ENCODE measurements at regions not wholly inside any gene's neighbourhood (a gene's known extent, or its start where the extent isn't known, plus 50 kb on each side); places are given as distances from the start of the nearest gene placed in this dataset.

DNA sequence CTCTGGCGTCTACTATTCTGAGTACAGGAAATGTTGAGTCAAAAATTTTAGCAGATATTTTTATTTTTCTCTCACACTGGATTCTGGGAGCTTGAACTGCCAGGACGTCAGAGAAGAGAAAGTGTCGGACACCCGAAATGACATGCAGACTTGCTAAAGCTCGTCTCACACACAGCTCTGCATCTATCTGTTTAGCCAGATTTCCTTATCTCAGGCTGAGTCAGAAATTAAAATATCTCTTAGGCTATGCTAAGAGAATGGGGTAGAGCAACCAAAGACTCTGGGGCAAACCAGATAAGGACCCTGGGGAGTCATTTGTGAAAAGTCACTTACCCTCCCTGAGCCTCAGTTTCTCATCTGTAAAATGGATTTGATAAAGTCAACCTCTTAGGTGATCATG, 1124.1 kb downstream of the VRK1 start:
- H2AFZ ChIP-seq: no peak overlapping the region
- H3K4me1 ChIP-seq (ENCODE audit: insufficient read depth): no peaks in the 10 kb centered on the region
- in situ Hi-C loops (cut with MboI): no loop called here
- TF ChIP-seq EZH2 (IDR thresholded peaks at IDR 0.05; ENCODE audit: insufficient read depth, poor library complexity, severe bottlenecking) (no peak), EZH2phosphoT487 (IDR thresholded peaks at IDR 0.05; ENCODE audit: insufficient read depth, low read depth) (no peak)
- H3K4me3 ChIP-seq: no peak overlapping the region
- no peaks in the 10 kb centered on the region for H3K9me3 ChIP-seq (ENCODE audit: low read depth)
- no peaks in the 10 kb centered on the region for H3K27me3 ChIP-seq (replicated peaks; ENCODE audit: insufficient read depth)
- no peaks in the 10 kb centered on the region for H3K9me2 ChIP-seq (ENCODE audit: insufficient read depth)
- H3K4me2 ChIP-seq (ENCODE audit: unreplicated experiment): no peak overlapping the region
- DNase-seq: no peak
- no peak overlapping the region for H3K9ac ChIP-seq
- H4K20me1 ChIP-seq (ENCODE audit: insufficient read depth): no peaks in the 10 kb centered on the region
- 19 to 28% methylated on average over 5 of the region's 5 CpGs for WGBS, 2 experiments (ENCODE audit: low coverage in 1 of 2, low lambda C conversion rate in 2 of 2, missing lambda C conversion rate in 2 of 2)
- no peaks in the 10 kb centered on the region for H3F3A ChIP-seq (ENCODE audit: insufficient read depth)
- no peak overlapping the region for H3K27ac ChIP-seq
- H3K36me3 ChIP-seq (ENCODE audit: low read depth): no peaks in the 10 kb centered on the region
- no peaks in the 10 kb centered on the region for H3K79me2 ChIP-seq (ENCODE audit: insufficient read depth)

DNA sequence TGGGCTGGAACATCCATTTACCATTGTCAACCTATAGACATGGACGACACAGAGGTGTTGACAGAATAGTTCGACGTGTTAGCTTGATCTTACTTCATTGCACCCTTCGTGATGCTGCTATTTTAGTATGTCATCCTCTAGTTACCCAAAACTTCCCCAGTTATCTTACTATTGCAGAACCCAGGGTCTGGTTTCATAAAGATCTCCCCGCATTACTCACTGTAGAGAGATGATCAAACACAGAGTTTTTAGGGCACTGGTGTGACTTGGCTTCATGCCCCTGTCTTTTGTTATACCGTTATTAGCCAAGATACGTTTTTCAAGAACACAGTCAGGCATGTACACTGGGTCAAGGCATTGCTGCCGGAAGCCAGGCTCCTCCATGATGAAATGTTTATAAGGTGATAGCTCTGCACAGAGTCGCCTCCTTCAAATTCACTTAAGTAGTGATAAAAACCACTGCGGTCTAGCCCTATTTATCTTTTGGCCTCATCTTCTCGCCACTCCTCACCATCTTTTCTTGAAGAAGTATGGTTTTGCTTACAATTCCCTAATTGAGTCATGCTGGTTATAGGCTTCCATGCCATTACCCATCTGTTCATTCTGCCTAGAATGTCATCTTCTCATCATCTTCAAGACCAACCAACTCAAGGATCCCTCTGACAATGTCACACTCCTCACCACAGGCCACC, 1127.9 kb downstream of the VRK1 start:
- Histone ChIP-seq H3K4me2 (ENCODE audit: unreplicated experiment) (no peak overlapping the region), H3F3A (ENCODE audit: insufficient read depth) (no peaks in the 10 kb centered on the region), H3K4me1 (ENCODE audit: insufficient read depth) (no peaks in the 10 kb centered on the region), H2AFZ (no peak overlapping the region), H3K4me3 (no peak overlapping the region), H3K36me3 (ENCODE audit: low read depth) (no peaks in the 10 kb centered on the region), H3K27ac (no peak overlapping the region), H3K9ac (no peak overlapping the region), H4K20me1 (ENCODE audit: insufficient read depth) (no peaks in the 10 kb centered on the region), H3K79me2 (ENCODE audit: insufficient read depth) (no peaks in the 10 kb centered on the region), H3K9me3 (ENCODE audit: low read depth) (no peaks in the 10 kb centered on the region), H3K27me3 (replicated peaks; ENCODE audit: insufficient read depth) (no peaks in the 10 kb centered on the region), H3K9me2 (ENCODE audit: insufficient read depth) (no peaks in the 10 kb centered on the region)
- in situ Hi-C loops (cut with MboI): no loop called here
- WGBS, 2 experiments (ENCODE audit: low coverage in 1 of 2, low lambda C conversion rate in 2 of 2, missing lambda C conversion rate in 2 of 2): 50 to 52% methylated on average over 11 of the region's 11 CpGs
- DNase-seq: no peak
- TF ChIP-seq EZH2phosphoT487 (IDR thresholded peaks at IDR 0.05; ENCODE audit: insufficient read depth, low read depth): no peak
- no peak for TF ChIP-seq EZH2 (IDR thresholded peaks at IDR 0.05; ENCODE audit: insufficient read depth, poor library complexity, severe bottlenecking)

DNA sequence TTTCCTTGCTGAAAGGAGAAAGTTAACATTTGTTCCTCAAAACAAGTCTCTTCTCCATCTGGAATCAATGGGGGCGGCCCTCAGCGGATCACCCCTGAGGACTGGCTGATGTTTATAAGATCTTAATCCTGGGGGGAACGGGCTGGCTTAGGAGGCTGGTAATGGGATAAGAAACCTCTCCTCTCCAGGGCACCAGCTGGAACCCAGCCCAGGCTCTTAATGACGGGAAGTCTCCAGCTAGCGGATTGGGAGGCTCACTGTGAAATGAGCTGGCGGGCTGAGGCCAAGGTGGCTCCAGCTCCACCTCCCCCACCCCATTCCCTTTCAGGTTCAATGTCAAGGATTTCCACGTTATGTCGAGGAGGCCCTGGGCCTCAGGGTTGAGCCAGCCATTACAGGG, 1133.0 kb downstream of the VRK1 start:
- Histone ChIP-seq H3K27ac (no peak overlapping the region), H3K4me3 (no peak overlapping the region), H3K4me1 (ENCODE audit: insufficient read depth) (no peaks in the 10 kb centered on the region), H3K4me2 (ENCODE audit: unreplicated experiment) (no peak overlapping the region), H2AFZ (no peak overlapping the region), H3K27me3 (replicated peaks; ENCODE audit: insufficient read depth) (no peaks in the 10 kb centered on the region), H3K36me3 (ENCODE audit: low read depth) (no peaks in the 10 kb centered on the region), H3K79me2 (ENCODE audit: insufficient read depth) (no peaks in the 10 kb centered on the region), H4K20me1 (ENCODE audit: insufficient read depth) (no peaks in the 10 kb centered on the region), H3K9me2 (ENCODE audit: insufficient read depth) (no peaks in the 10 kb centered on the region), H3K9me3 (ENCODE audit: low read depth) (no peaks in the 10 kb centered on the region), H3K9ac (no peak overlapping the region), H3F3A (ENCODE audit: insufficient read depth) (no peaks in the 10 kb centered on the region)
- no peak for DNase-seq
- TF ChIP-seq EZH2 (IDR thresholded peaks at IDR 0.05; ENCODE audit: insufficient read depth, poor library complexity, severe bottlenecking) (no peak), EZH2phosphoT487 (IDR thresholded peaks at IDR 0.05; ENCODE audit: insufficient read depth, low read depth) (no peak)
- 35 to 46% methylated on average over 8 of the region's 8 CpGs for WGBS, 2 experiments (ENCODE audit: low coverage in 1 of 2, low lambda C conversion rate in 2 of 2, missing lambda C conversion rate in 2 of 2)
- in situ Hi-C loops (cut with MboI): no loop called here

DNA sequence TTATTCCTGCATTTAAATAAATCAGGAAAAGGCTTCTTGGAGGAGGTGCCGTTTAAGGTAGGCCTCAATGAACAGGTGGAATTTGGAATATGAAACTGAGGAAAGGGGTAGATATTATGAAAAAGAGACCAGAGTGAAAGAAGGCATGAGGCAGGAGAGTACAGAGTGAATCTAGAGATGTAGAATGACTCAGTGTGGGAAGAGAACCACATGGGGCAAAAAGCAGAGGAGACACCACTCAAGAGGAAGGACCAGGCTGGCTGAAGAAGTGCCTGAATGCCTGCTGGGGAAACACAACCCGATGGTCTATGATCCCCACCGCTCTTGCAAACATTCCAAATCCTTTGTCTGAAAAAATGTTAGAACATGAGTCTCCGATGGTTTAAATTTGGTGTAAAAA, 1134.1 kb downstream of the VRK1 start:
- Histone ChIP-seq H3K4me3 (no peak overlapping the region), H3K79me2 (ENCODE audit: insufficient read depth) (no peaks in the 10 kb centered on the region), H3K9me2 (ENCODE audit: insufficient read depth) (no peaks in the 10 kb centered on the region), H3F3A (ENCODE audit: insufficient read depth) (no peaks in the 10 kb centered on the region), H3K4me2 (ENCODE audit: unreplicated experiment) (no peak overlapping the region), H4K20me1 (ENCODE audit: insufficient read depth) (no peaks in the 10 kb centered on the region), H3K4me1 (ENCODE audit: insufficient read depth) (no peaks in the 10 kb centered on the region), H3K9me3 (ENCODE audit: low read depth) (no peaks in the 10 kb centered on the region), H3K9ac (no peak overlapping the region), H3K36me3 (ENCODE audit: low read depth) (no peaks in the 10 kb centered on the region), H3K27ac (no peak overlapping the region), H2AFZ (no peak overlapping the region), H3K27me3 (replicated peaks; ENCODE audit: insufficient read depth) (no peaks in the 10 kb centered on the region)
- 25 to 26% methylated on average over 4 of the region's 4 CpGs for WGBS, 2 experiments (ENCODE audit: low coverage in 1 of 2, low lambda C conversion rate in 2 of 2, missing lambda C conversion rate in 2 of 2)
- in situ Hi-C loops (cut with MboI): no loop called here
- no peak for DNase-seq
- no peak for TF ChIP-seq EZH2 (IDR thresholded peaks at IDR 0.05; ENCODE audit: insufficient read depth, poor library complexity, severe bottlenecking)
- no peak for TF ChIP-seq EZH2phosphoT487 (IDR thresholded peaks at IDR 0.05; ENCODE audit: insufficient read depth, low read depth)

DNA sequence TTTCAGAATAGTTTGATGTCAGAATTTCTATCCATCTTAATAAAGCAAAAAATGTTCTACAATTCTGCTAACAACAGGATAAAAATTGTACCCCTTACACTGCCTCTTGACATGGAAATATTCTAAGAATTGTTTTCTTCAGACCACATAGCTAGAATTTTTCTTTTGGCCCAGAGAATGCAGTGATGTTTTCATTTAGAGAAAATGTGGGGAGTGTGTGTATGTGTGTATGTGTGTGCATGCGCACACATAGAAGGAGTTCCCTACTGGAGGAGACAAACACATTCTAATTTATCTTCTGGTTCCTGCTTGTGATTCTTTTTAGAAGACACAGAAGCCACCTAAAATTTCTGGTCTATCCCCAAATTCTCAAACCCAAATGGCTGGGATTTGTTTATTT, 1145.7 kb downstream of the VRK1 start:
- Histone ChIP-seq H2AFZ (no peak overlapping the region), H3K4me2 (ENCODE audit: unreplicated experiment) (no peak overlapping the region), H3K79me2 (ENCODE audit: insufficient read depth) (no peaks in the 10 kb centered on the region), H3K9ac (no peak overlapping the region), H3K36me3 (ENCODE audit: low read depth) (no peaks in the 10 kb centered on the region), H3K27ac (no peak overlapping the region), H3K4me1 (ENCODE audit: insufficient read depth) (no peaks in the 10 kb centered on the region), H3K27me3 (replicated peaks; ENCODE audit: insufficient read depth) (no peaks in the 10 kb centered on the region), H4K20me1 (ENCODE audit: insufficient read depth) (no peaks in the 10 kb centered on the region), H3F3A (ENCODE audit: insufficient read depth) (no peaks in the 10 kb centered on the region), H3K9me2 (ENCODE audit: insufficient read depth) (no peaks in the 10 kb centered on the region), H3K9me3 (ENCODE audit: low read depth) (no peaks in the 10 kb centered on the region), H3K4me3 (no peak overlapping the region)
- DNase-seq: no peak
- no peak for TF ChIP-seq EZH2phosphoT487 (IDR thresholded peaks at IDR 0.05; ENCODE audit: insufficient read depth, low read depth)
- no peak for TF ChIP-seq EZH2 (IDR thresholded peaks at IDR 0.05; ENCODE audit: insufficient read depth, poor library complexity, severe bottlenecking)
- in situ Hi-C loops (cut with MboI): no loop called here
- WGBS, 2 experiments (ENCODE audit: low coverage in 1 of 2, low lambda C conversion rate in 2 of 2, missing lambda C conversion rate in 2 of 2): 75 to 100% methylated on average over 1 of the region's 1 CpG

All from GM23248 (cell line).